ENCODE measurements at regions not wholly inside any gene's neighbourhood (a gene's known extent, or its start where the extent isn't known, plus 50 kb on each side); places are given as distances from the start of the nearest gene placed in this dataset.

DNA sequence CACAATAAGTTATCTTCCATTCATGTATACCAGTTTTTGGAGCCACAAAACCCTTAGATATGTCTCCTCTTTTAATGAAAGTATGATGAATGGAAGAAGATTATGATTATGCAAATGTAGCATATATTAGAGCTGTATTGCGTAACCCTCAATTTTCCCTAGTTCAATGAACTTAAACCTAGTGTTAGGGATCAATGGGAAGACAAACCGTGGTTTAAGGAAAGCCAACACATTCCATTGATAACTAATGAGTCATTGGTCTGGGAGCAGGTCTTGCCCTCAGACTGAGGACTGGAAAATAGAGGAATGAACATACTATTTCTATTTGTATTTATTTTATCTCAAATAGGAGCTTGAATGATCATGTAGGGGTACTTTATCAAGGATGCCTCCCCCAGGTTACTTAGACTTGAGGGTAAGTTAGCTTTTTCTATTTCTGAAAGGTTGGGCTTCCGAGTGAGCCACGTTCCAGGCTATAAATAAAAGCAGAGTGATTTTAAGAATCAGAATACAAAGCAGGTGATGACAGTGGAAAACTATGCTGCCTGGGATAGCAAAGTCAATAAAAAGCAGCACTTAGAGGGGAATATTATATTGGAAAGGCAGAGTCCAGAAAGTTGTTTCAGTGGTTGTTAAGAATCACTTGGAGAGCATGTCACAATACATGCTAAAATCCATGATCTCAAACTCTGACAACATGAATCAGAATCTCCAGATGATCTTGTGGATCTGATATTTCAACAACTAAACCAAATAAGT lies 356.0 kb downstream of the ADAM29 start:
- Histone ChIP-seq H3K4me3 (ENCODE audit: low read length in 2 of 2) (no peak overlapping the region), H3K36me3 (ENCODE audit: control insufficient read depth in 2 of 2, insufficient read depth in 2 of 2, low read length in 2 of 2) (no peaks in the 10 kb centered on the region), H3K27me3 (ENCODE audit: control insufficient read depth in 1 of 2, insufficient read depth in 2 of 2, low read length in 2 of 2) (no peaks in the 10 kb centered on the region), H3K27ac (ENCODE audit: low read length) (no peak overlapping the region), H3K9me3 (ENCODE audit: control insufficient read depth in 2 of 2, low read length in 2 of 2) (no peaks in the 10 kb centered on the region), H3K4me1 (ENCODE audit: control insufficient read depth, insufficient read depth, low read length) (no peaks in the 10 kb centered on the region), H3K9ac (ENCODE audit: low read length in 2 of 2) (no peak overlapping the region)

DNA sequence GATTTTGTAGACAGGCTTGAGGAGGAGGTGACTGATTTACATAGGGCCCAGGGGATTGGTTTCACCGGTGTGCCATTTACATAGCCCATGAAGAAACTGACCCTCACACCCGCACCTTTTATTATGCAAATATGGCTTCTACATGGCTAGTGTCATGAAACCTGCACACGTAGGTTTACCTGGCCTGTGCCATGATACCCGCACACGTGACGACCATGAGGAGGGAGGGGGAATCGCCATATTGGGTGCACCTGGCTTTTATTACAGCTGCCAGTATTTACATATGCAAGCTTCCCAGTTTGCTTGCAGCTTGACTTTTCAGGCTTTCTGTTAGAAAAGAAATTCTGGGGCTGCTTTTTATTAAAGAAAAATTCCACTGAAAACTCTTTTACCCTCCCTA lies 359.7 kb downstream of the ADAM29 start:
- no peak overlapping the region for H3K9ac ChIP-seq (ENCODE audit: low read length in 2 of 2)
- no peak overlapping the region for H3K27ac ChIP-seq (ENCODE audit: low read length)
- no peaks in the 10 kb centered on the region for H3K36me3 ChIP-seq (ENCODE audit: control insufficient read depth in 2 of 2, insufficient read depth in 2 of 2, low read length in 2 of 2)
- no peaks in the 10 kb centered on the region for H3K4me1 ChIP-seq (ENCODE audit: control insufficient read depth, insufficient read depth, low read length)
- H3K9me3 ChIP-seq (ENCODE audit: control insufficient read depth in 2 of 2, low read length in 2 of 2) = no peaks in the 10 kb centered on the region
- H3K4me3 ChIP-seq (ENCODE audit: low read length in 2 of 2) = no peak overlapping the region
- no peaks in the 10 kb centered on the region for H3K27me3 ChIP-seq (ENCODE audit: control insufficient read depth in 1 of 2, insufficient read depth in 2 of 2, low read length in 2 of 2)

DNA sequence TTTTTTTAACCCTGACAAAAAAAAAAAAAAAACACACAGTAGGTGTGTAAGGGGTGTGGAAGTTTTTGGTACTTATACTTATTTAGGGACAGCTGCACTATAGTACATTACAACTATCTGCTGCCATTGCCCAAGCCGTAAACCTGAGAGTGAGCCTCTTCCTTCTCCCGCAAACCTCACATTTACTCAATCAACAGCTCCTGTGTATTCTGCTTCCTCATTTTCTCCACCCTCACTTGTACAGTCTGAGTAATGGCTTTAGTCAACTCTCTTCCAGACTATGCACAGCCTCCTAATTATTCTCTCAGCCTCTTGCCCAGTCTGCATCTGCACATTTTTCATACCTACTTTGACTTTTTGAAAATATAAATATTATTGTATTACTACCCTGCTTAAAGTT lies 362.0 kb downstream of the ADAM29 start:
- Histone ChIP-seq H3K27ac (ENCODE audit: low read length) (no peak overlapping the region), H3K9me3 (ENCODE audit: control insufficient read depth in 2 of 2, low read length in 2 of 2) (no peaks in the 10 kb centered on the region), H3K4me1 (ENCODE audit: control insufficient read depth, insufficient read depth, low read length) (no peaks in the 10 kb centered on the region), H3K4me3 (ENCODE audit: low read length in 2 of 2) (no peak overlapping the region), H3K36me3 (ENCODE audit: control insufficient read depth in 2 of 2, insufficient read depth in 2 of 2, low read length in 2 of 2) (no peaks in the 10 kb centered on the region), H3K9ac (ENCODE audit: low read length in 2 of 2) (no peak overlapping the region), H3K27me3 (ENCODE audit: control insufficient read depth in 1 of 2, insufficient read depth in 2 of 2, low read length in 2 of 2) (no peaks in the 10 kb centered on the region)

DNA sequence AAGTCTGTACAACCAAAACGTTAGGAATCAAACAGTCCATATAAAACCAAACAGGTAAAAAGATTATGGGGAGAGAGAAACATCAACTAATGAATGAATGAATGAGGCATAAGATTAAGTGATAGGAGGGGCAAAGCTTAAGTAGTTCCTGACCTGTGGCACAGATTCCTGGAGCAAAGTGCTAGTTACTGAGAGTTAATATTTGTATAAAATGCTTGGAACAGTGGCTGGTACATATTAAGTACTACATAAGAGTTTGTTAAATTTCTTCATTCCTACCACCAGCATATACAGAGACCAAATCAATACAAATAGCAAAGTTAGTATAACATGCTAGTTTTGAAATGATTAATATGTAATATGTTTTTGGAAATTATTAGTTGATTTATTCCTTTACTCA lies 363.7 kb downstream of the ADAM29 start:
- Histone ChIP-seq H3K4me1 (ENCODE audit: control insufficient read depth, insufficient read depth, low read length) (no peaks in the 10 kb centered on the region), H3K27me3 (ENCODE audit: control insufficient read depth in 1 of 2, insufficient read depth in 2 of 2, low read length in 2 of 2) (no peaks in the 10 kb centered on the region), H3K36me3 (ENCODE audit: control insufficient read depth in 2 of 2, insufficient read depth in 2 of 2, low read length in 2 of 2) (no peaks in the 10 kb centered on the region), H3K4me3 (ENCODE audit: low read length in 2 of 2) (no peak overlapping the region), H3K9ac (ENCODE audit: low read length in 2 of 2) (no peak overlapping the region), H3K27ac (ENCODE audit: low read length) (no peak overlapping the region), H3K9me3 (ENCODE audit: control insufficient read depth in 2 of 2, low read length in 2 of 2) (no peaks in the 10 kb centered on the region)

DNA sequence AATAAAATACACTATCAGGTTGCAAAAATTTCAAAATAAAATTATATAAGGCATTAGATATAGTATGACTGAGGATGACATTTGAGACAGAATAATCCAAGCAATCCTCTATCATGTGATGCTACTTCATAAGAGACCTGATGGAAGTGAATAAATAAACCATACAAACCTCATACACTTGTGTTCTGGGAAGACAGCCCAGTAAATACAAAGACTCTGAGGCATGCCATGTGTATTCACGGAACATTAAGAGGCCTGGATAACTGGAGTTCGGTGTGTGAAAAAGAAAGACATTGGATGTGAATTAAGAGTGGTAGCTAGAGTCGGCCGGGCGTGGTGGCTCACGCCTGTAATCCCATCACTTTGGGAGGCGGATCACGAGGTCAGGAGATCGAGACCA lies 364.2 kb downstream of the ADAM29 start:
- no peak overlapping the region for H3K27ac ChIP-seq (ENCODE audit: low read length)

DNA sequence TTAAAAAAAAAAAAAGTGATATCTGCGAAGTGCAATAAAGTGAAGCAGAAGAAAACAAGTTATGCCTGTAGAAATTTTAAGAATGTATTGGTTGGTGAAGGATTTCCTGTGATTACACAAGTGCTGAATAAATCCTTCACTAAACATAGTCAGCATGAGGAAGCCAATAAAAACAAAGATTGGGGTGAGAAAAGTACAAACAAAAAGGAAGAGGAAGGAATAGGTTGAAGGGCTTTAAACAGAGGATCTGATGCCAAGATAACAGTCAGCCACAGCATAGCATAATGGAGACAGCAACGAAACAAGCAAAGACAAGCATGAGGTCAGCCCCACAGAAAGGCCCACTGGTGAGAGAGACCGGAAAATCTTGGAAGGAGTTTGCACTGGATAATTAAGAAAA lies 372.2 kb downstream of the ADAM29 start:
- Histone ChIP-seq H3K9me3 (ENCODE audit: control insufficient read depth in 2 of 2, low read length in 2 of 2) (no peaks in the 10 kb centered on the region), H3K9ac (ENCODE audit: low read length in 2 of 2) (no peak overlapping the region), H3K27me3 (ENCODE audit: control insufficient read depth in 1 of 2, insufficient read depth in 2 of 2, low read length in 2 of 2) (no peaks in the 10 kb centered on the region), H3K4me3 (ENCODE audit: low read length in 2 of 2) (no peak overlapping the region), H3K4me1 (ENCODE audit: control insufficient read depth, insufficient read depth, low read length) (no peaks in the 10 kb centered on the region), H3K27ac (ENCODE audit: low read length) (no peak overlapping the region), H3K36me3 (ENCODE audit: control insufficient read depth in 2 of 2, insufficient read depth in 2 of 2, low read length in 2 of 2) (no peaks in the 10 kb centered on the region)

More for the DNA sequence above, 364.2 kb downstream of the ADAM29 start:
- Histone ChIP-seq H3K4me1 (ENCODE audit: control insufficient read depth, insufficient read depth, low read length) (no peaks in the 10 kb centered on the region), H3K9ac (ENCODE audit: low read length in 2 of 2) (no peak overlapping the region), H3K36me3 (ENCODE audit: control insufficient read depth in 2 of 2, insufficient read depth in 2 of 2, low read length in 2 of 2) (no peaks in the 10 kb centered on the region), H3K27me3 (ENCODE audit: control insufficient read depth in 1 of 2, insufficient read depth in 2 of 2, low read length in 2 of 2) (no peaks in the 10 kb centered on the region), H3K9me3 (ENCODE audit: control insufficient read depth in 2 of 2, low read length in 2 of 2) (no peaks in the 10 kb centered on the region), H3K4me3 (ENCODE audit: low read length in 2 of 2) (no peak overlapping the region)

DNA sequence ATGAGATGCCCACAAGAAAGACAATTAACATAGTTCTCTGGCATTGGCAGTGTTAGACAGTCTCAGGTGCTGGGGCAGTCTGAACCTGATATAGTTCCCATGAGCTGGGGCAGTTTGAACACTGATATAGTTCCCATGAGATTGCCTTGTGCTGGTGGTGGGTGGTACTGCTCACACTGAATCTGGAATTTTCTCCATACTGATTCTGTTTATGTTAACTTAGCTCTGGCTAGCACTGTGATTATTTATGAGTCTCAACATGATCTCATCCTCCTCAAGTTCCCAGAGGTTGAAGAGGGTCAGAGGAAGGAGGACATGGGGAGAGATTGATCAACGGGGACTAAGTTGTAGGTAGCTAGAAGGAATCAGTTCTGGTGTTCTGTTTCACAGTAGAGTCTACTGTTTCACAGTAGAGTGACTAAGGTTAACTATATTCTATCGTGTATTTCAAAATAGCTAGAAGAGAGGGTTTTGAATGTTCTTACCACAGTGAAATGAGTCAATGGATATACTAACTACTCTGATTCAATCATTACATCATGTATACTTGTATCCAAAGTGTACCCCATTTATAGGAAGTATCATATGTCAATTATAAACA lies 379.9 kb downstream of the ADAM29 start:
- H3K9me3 ChIP-seq (ENCODE audit: control insufficient read depth in 2 of 2, low read length in 2 of 2) = no peaks in the 10 kb centered on the region
- no peaks in the 10 kb centered on the region for H3K4me1 ChIP-seq (ENCODE audit: control insufficient read depth, insufficient read depth, low read length)
- no peak overlapping the region for H3K9ac ChIP-seq (ENCODE audit: low read length in 2 of 2)
- H3K27me3 ChIP-seq (ENCODE audit: control insufficient read depth in 1 of 2, insufficient read depth in 2 of 2, low read length in 2 of 2) = no peaks in the 10 kb centered on the region
- no peak overlapping the region for H3K27ac ChIP-seq (ENCODE audit: low read length)
- H3K4me3 ChIP-seq (ENCODE audit: low read length in 2 of 2) = no peak overlapping the region
- H3K36me3 ChIP-seq (ENCODE audit: control insufficient read depth in 2 of 2, insufficient read depth in 2 of 2, low read length in 2 of 2) = no peaks in the 10 kb centered on the region

DNA sequence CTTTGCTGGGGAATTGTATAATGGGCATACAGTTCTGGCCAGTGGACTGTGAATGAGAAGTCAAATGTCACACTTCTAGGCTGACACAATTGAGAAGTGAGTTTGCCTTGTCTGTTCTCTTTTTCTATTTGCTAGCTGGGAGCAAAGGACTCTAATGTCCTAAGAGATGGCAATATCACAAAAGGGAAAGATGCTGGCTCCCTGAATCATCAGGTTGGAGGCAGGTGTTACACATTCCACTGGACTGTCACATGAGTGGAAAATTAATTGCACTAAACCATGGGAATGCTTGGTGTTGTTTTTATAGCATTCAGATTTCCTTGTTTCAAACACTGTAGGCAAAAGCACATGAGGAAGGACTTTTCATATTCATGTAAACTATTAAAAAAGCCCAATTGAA lies 388.3 kb downstream of the ADAM29 start:
- Histone ChIP-seq H3K9me3 (ENCODE audit: control insufficient read depth in 2 of 2, low read length in 2 of 2) (no peaks in the 10 kb centered on the region), H3K27me3 (ENCODE audit: control insufficient read depth in 1 of 2, insufficient read depth in 2 of 2, low read length in 2 of 2) (no peaks in the 10 kb centered on the region), H3K27ac (ENCODE audit: low read length) (no peak overlapping the region), H3K36me3 (ENCODE audit: control insufficient read depth in 2 of 2, insufficient read depth in 2 of 2, low read length in 2 of 2) (no peaks in the 10 kb centered on the region), H3K4me1 (ENCODE audit: control insufficient read depth, insufficient read depth, low read length) (no peaks in the 10 kb centered on the region), H3K4me3 (ENCODE audit: low read length in 2 of 2) (no peak overlapping the region), H3K9ac (ENCODE audit: low read length in 2 of 2) (no peak overlapping the region)

DNA sequence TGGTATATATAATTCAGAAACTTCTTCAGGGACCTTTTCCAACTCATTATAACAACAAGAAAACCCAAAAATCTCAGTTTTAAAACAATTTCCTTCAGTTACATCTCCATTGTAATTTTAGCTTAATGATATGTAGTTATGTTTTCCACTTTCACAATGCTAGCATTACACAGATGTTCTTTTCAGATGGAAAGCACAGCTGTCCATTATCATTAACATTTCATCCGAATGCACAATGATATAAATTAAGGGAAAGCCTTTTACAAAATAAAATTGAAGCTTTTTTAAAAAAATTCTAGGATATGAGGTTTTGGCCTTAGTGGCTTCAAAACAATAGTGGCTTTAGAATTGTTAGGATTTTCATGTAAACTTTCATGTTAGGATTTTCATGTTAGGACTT lies 389.2 kb downstream of the ADAM29 start:
- no peaks in the 10 kb centered on the region for H3K4me1 ChIP-seq (ENCODE audit: control insufficient read depth, insufficient read depth, low read length)
- no peak overlapping the region for H3K4me3 ChIP-seq (ENCODE audit: low read length in 2 of 2)
- H3K36me3 ChIP-seq (ENCODE audit: control insufficient read depth in 2 of 2, insufficient read depth in 2 of 2, low read length in 2 of 2) = no peaks in the 10 kb centered on the region
- H3K27ac ChIP-seq (ENCODE audit: low read length) = no peak overlapping the region
- no peaks in the 10 kb centered on the region for H3K9me3 ChIP-seq (ENCODE audit: control insufficient read depth in 2 of 2, low read length in 2 of 2)
- no peak overlapping the region for H3K9ac ChIP-seq (ENCODE audit: low read length in 2 of 2)
- H3K27me3 ChIP-seq (ENCODE audit: control insufficient read depth in 1 of 2, insufficient read depth in 2 of 2, low read length in 2 of 2) = no peaks in the 10 kb centered on the region

DNA sequence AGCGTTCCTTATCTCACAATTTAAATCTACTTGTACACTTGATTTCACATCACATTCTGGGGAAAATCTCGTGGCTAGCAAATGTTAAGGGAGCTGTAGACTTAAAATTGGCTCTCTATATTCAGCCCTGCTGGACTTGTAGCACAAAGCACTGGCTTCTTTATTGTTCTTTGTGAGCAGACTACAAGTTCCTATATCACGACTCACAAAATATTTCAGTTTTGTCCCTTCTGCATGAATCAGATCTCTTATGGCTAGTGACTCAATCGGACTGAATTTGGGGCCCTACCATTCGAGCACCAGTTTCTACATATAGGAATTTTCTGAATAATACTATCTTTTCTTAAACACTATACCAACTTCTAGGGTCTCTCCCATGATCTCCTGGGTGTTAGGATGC lies 390.1 kb downstream of the ADAM29 start:
- no peak overlapping the region for H3K27ac ChIP-seq (ENCODE audit: low read length)
- H3K4me1 ChIP-seq (ENCODE audit: control insufficient read depth, insufficient read depth, low read length) = no peaks in the 10 kb centered on the region
- H3K9ac ChIP-seq (ENCODE audit: low read length in 2 of 2) = no peak overlapping the region
- no peak overlapping the region for H3K4me3 ChIP-seq (ENCODE audit: low read length in 2 of 2)
- no peaks in the 10 kb centered on the region for H3K27me3 ChIP-seq (ENCODE audit: control insufficient read depth in 1 of 2, insufficient read depth in 2 of 2, low read length in 2 of 2)
- no peaks in the 10 kb centered on the region for H3K9me3 ChIP-seq (ENCODE audit: control insufficient read depth in 2 of 2, low read length in 2 of 2)
- no peaks in the 10 kb centered on the region for H3K36me3 ChIP-seq (ENCODE audit: control insufficient read depth in 2 of 2, insufficient read depth in 2 of 2, low read length in 2 of 2)

DNA sequence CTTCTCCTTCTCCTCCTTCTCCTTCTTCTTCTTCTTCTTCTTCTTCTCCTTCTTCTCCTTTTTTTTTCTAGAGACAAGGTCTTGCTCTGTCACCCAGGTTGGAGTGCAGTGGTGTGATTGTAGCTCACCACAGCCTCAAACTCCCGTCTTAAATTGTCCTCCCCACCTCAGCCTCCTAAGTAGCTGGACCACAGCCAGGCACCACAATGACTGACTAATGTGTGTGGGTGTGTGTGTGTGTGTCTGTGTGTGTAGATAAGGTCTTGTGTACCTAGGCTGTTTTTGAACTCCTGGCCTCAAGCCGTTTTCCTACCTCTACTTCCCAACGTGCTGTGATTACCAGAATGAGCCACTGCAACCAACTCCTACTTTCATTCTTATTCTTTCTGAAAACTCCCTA lies 390.9 kb downstream of the ADAM29 start:
- no peaks in the 10 kb centered on the region for H3K36me3 ChIP-seq (ENCODE audit: control insufficient read depth in 2 of 2, insufficient read depth in 2 of 2, low read length in 2 of 2)
- H3K9ac ChIP-seq (ENCODE audit: low read length in 2 of 2) = no peak overlapping the region
- H3K27me3 ChIP-seq (ENCODE audit: control insufficient read depth in 1 of 2, insufficient read depth in 2 of 2, low read length in 2 of 2) = no peaks in the 10 kb centered on the region
- no peak overlapping the region for H3K4me3 ChIP-seq (ENCODE audit: low read length in 2 of 2)
- H3K27ac ChIP-seq (ENCODE audit: low read length) = no peak overlapping the region
- H3K4me1 ChIP-seq (ENCODE audit: control insufficient read depth, insufficient read depth, low read length) = no peaks in the 10 kb centered on the region
- H3K9me3 ChIP-seq (ENCODE audit: control insufficient read depth in 2 of 2, low read length in 2 of 2) = no peaks in the 10 kb centered on the region

Measured in stomach smooth muscle (tissue), 2 donors.